Body of pancreas (tissue), 4 donors: ENCODE measurements at regions not wholly inside any gene's neighbourhood (a gene's known extent, or its start where the extent isn't known, plus 50 kb on each side); places are given as distances from the start of the nearest gene placed in this dataset.

Experiments used
- ATAC-seq: fragments of 150-250 bp; one replicate; pipeline ENCODE4 v1.9.1; 2016
- DNase-seq, 4 donors: peaks; one replicate each; pipeline ENCODE4 v3.0.0-alpha.2; 2019
- H3K27ac ChIP-seq, 4 donors: fragments of 200-600 bp; sonication (generic); 1 replicate in 3 of 4; 2 replicates in 1 of 4; pipeline versions ENCODE4 v1.5.1 to v1.6.1; 2016 to 2019; ENCODE audit warnings: mild to moderate bottlenecking in 1 of 4, mixed read lengths in 1 of 4, moderate library complexity in 1 of 4
- H3K27me3 ChIP-seq, 2 donors: fragments of 200-600 bp; sonication (generic); one replicate each; pipeline ENCODE4 v1.6.0; 2016; ENCODE audit warnings: mild to moderate bottlenecking in 1 of 2
- H3K36me3 ChIP-seq, 2 donors: fragments of 200-600 bp; sonication (generic); replicated peaks in 1 of 2; 2 replicates each; pipeline ENCODE4 v1.5.1; 2016; ENCODE audit warnings: low read depth in 2 of 2; ENCODE audit not compliant: insufficient read depth in 1 of 2
- H3K4me1 ChIP-seq: fragments of 200-600 bp; sonication (generic); one replicate; pipeline ENCODE4 v1.6.0; 2016
- H3K4me3 ChIP-seq, 2 donors: fragments of 200-600 bp; sonication (generic); 1 replicate in 1 of 2; 2 replicates in 1 of 2; pipeline ENCODE4 v1.5.1; 2016 to 2019
- H3K9me3 ChIP-seq, 3 donors: fragments of 200-600 bp; sonication (generic); 1 replicate in 2 of 3; 2 replicates in 1 of 3; pipeline ENCODE4 v1.5.1; 2016
- POLR2A ChIP-seq, 3 donors: fragments of 450-650 bp; IDR thresholded peaks; one replicate each; pipeline ENCODE4 v1.6.1; 2016; ENCODE audit warnings: antibody characterized with exemption in 3 of 3, mild to moderate bottlenecking in 2 of 3
- WGBS, 2 donors: methylation state at CpG; one replicate each; pipeline ENCODE4 v1.1.5; 2017; 5-methylcytosine and 5-hydroxymethylcytosine counted together
- intact Hi-C: fragments of 100-400 bp; cut with DNase I; formaldehyde crosslinking; loops from one replicate; pipeline ENCODE4 v1.15.1; 2023
- TF ChIP-seq, protein P1 (sequence below), 7 experiments: fragments of 450-650 bp in 4 of 7; fragments of 200-600 bp in 3 of 7; sonication (generic) in 3 of 7; IDR thresholded peaks; one replicate each; pipeline ENCODE4 v1.5.1; 2016 to 2019; ENCODE audit warnings: antibody characterized with exemption in 7 of 7

DNA sequence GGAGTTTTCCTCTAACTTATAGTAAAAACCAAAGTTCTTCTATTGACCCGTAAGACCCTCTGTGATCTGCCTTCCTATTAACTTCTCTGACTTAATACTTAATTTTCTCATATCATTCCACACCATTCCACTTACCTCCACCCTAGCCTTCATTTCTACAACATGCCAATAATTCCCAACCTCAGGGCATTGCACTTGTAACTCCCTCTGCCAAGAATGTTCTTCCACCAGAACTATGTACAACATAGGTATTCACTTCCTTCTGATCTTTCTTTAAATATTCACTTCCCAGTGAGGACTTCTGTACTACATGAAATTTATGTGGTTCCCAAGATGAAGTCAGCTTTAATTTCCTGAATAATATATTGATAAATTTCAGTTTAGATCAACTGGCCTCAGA is 531.7 kb downstream of the LRFN5 start:
- Histone ChIP-seq H3K27ac (no peak overlapping the region), H3K27me3 (no peaks in the 10 kb centered on the region), H3K4me3 (no peak overlapping the region), H3K36me3 (no peaks in the 10 kb centered on the region), H3K9me3 (no peaks in the 10 kb centered on the region), H3K4me1 (no peaks in the 10 kb centered on the region)
- no peak for ATAC-seq
- no peak for DNase-seq
- intact Hi-C loops = no loop called here
- 77 to 79% methylated on average over 1 of the region's 1 CpG for WGBS, 2 donors
- TF ChIP-seq POLR2A (IDR thresholded peaks at IDR 0.05) = no peak
- TF ChIP-seq, protein P1, sequence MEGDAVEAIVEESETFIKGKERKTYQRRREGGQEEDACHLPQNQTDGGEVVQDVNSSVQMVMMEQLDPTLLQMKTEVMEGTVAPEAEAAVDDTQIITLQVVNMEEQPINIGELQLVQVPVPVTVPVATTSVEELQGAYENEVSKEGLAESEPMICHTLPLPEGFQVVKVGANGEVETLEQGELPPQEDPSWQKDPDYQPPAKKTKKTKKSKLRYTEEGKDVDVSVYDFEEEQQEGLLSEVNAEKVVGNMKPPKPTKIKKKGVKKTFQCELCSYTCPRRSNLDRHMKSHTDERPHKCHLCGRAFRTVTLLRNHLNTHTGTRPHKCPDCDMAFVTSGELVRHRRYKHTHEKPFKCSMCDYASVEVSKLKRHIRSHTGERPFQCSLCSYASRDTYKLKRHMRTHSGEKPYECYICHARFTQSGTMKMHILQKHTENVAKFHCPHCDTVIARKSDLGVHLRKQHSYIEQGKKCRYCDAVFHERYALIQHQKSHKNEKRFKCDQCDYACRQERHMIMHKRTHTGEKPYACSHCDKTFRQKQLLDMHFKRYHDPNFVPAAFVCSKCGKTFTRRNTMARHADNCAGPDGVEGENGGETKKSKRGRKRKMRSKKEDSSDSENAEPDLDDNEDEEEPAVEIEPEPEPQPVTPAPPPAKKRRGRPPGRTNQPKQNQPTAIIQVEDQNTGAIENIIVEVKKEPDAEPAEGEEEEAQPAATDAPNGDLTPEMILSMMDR (IDR thresholded peaks at IDR 0.05) = no peak

DNA sequence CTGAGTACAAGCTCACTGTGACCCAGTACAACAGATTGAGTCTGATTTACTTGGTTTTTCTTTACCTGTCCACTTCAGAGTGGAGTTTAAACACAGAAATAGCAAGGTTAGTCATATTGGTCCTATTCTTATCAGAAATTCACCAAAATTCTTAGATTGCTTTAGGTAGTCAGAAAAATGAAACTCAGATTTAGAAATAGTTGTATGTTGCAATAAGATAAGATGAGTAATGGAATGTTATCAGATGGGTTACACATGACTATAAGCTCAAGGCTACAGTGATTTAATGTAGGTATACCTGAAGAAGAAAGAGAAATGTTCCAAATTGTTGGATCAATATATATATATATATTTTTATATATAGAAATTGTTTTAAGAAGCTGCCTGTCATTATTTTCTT is 524.1 kb downstream of the LRFN5 start:
- Histone ChIP-seq H3K36me3 (no peaks in the 10 kb centered on the region), H3K27ac (no peak overlapping the region), H3K4me1 (no peaks in the 10 kb centered on the region), H3K9me3 (no peaks in the 10 kb centered on the region), H3K4me3 (no peak overlapping the region), H3K27me3 (no peaks in the 10 kb centered on the region)
- no peak for TF ChIP-seq POLR2A (IDR thresholded peaks at IDR 0.05)
- TF ChIP-seq, protein P1 (IDR thresholded peaks at IDR 0.05) = no peak
- DNase-seq (no peak), ATAC-seq (no peak)
- intact Hi-C loops = no loop called here

DNA sequence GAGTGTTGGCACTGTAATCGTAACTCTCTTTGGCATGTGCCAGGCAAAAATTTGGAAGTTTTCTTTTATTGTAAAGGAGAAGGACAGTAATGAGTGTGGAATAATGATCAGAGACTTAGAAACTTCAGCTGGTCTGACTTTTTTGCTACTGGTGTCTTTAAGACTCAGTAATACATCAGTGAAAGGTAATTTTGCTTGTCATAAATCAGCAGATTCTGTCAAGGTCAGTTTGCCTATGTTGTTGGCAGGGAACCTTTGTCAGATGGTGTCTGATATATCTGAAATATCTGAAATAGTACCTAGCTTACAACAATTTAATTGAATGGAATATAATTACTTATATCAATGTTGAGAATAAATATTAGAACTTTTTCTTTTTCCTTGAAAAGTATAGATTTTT is 516.9 kb downstream of the LRFN5 start:
- H3K27me3 ChIP-seq = no peaks in the 10 kb centered on the region

DNA sequence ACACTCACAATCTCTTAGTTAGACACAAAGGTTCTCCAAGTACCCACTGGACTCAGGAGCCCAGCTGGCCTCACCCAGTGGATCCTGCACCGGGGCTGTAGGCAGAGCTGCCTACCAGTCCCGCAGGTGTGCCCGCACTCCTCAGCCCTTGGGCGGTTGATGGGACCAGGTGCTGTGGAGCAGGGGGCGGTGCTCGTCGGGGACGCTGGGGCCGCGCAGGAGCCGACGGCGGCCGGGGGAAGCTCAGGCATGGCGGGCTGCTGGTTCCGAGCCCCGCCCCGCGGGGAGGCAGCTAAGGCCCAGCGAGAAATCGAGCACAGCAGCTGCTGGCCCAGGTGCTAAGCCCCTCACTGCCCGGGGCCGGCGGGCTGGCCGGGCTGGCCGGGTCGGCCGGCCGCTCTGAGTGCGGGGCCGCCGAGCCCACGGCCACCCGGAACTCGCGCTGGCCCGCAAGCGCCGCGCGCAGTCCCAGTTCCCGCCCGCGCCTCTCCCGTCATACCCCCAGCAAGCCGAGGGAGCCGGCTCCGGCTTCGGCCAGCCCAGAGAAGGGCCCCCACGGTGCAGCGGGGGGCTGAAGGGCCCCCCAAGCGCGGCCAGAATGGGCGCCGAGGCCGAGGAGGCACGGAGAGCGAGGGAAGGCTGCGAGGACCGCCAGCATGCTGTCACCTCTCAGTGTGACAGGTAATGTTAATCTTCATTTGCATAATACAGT is 506.8 kb downstream of the LRFN5 start:
- 85 to 86% methylated on average over 23 to 29 of the region's 60 CpGs for WGBS, 2 donors

More for the DNA sequence above, 516.9 kb downstream of the LRFN5 start:
- ATAC-seq (no peak), DNase-seq (no peak)
- Histone ChIP-seq H3K4me3 (no peak overlapping the region), H3K27ac (no peak overlapping the region), H3K36me3 (no peaks in the 10 kb centered on the region), H3K4me1 (no peaks in the 10 kb centered on the region), H3K9me3 (no peaks in the 10 kb centered on the region)
- intact Hi-C loops = no loop called here
- TF ChIP-seq, protein P1 (IDR thresholded peaks at IDR 0.05) = no peak
- TF ChIP-seq POLR2A (IDR thresholded peaks at IDR 0.05) = no peak
- 34 to 38% methylated on average over 1 of the region's 1 CpG for WGBS, 2 donors

More for the DNA sequence above, 506.8 kb downstream of the LRFN5 start:
- DNase-seq (no peak), ATAC-seq (no peak)
- no peaks in the 10 kb centered on the region for H3K27me3 ChIP-seq
- H3K36me3 ChIP-seq = no peaks in the 10 kb centered on the region
- no peak overlapping the region for H3K4me3 ChIP-seq
- H3K27ac ChIP-seq = no peak overlapping the region
- H3K9me3 ChIP-seq = peaks cover 0 to 14% (median 0%) of the 10 kb centered on the region in 3 donors
- intact Hi-C loops = no loop called here
- no peak for TF ChIP-seq POLR2A (IDR thresholded peaks at IDR 0.05)
- TF ChIP-seq, protein P1 (IDR thresholded peaks at IDR 0.05) = no peak
- no peaks in the 10 kb centered on the region for H3K4me1 ChIP-seq
